ENCODE measurements at regions not wholly inside any gene's neighbourhood (a gene's known extent, or its start where the extent isn't known, plus 50 kb on each side); places are given as distances from the start of the nearest gene placed in this dataset.
"Not testable (repeated sequence)": the region's sequence is repeated elsewhere in the genome, so short reads cannot be mapped to it uniquely, and the experiment has no call there.

DNA sequence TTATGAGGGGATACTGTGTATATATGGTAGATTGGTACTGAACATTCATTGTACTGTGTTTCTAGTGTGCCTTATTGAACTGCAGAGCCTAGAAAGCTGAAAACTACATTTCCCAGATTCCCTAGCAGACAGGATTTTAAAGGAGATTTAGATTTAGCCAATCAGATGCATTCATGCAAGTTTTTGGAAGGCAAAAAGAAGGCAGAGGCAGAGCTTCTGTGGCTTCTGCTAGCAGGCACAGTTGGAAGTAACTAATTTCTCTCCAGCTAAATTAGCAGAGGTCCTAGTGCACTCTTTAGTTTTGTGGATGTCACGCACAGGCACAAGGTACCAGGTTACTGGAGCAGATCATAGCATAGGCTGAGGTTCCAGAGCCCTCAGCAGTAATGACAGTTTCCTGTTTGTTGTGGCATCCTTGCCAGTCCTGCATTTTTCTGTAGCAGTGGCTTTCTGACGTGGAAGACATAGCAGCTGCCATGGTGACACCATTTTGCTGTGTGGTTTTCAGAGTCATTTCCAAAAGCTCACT is 83.7 kb upstream of the CCDC71L start:
- DNase-seq = no peak

DNA sequence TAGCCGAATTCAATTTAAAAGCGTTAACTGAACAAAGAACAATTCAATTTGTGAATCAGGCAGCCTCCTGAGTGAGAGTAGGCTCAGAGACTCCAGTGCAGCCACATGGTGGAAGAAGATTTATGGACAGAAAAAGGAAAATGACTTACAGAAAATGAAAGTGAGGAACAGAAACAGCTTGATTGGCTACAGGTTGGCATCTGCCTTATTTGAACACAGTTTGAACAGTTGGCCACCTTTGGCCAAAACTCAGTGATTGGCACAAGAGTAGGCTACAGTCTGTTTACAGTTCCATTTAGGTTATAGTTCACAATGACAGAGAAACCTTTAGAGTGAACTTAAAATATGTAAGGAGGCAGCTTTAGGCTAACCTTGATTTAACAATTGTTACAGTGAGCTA is 86.3 kb upstream of the CCDC71L start:
- DNase-seq; intact Hi-C loops (cut with DNase I): not testable (repeated sequence)

More for the DNA sequence above, 83.7 kb upstream of the CCDC71L start:
- intact Hi-C loops (cut with DNase I) = no loop called here

DNA sequence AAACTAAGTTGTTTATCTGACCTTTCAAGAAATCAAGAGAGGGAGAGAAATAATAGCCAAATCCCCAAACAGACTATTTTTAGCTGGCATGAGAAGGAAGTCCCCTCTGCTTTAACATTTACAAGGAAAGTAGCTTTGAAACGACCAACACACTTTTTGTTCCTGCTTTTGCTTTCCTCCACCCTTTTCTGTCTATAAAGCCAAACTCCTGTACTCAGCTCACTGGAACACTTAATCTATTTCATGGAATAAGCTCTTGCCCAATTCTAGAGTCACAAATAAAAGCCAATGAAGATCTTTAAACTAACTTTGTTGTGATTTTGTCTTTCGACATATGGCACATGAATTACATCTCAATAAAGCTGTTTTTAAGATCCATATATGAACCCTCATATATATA is 86.8 kb upstream of the CCDC71L start:
- intact Hi-C loops (cut with DNase I) = no loop called here
- no peak for DNase-seq

DNA sequence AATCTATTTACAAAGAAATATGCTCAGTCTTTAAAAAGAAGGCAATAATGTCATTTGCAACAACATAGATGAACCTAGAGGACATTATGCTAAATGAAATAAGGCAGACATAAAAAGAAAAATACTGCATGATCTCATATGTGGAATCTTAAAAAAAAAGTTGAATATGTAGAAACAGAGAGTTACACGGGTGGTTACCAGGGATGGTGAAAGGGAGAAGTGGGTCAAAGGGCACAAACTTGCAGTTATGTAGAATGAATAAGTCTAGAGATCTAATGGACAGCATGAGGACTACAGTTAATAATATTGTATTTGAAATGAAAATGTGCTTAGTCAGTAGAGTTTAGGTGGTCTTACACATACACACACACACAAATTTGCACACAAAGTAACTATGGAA is 88.2 kb upstream of the CCDC71L start:
- intact Hi-C loops (cut with DNase I) = no loop called here
- DNase-seq = no peak

DNA sequence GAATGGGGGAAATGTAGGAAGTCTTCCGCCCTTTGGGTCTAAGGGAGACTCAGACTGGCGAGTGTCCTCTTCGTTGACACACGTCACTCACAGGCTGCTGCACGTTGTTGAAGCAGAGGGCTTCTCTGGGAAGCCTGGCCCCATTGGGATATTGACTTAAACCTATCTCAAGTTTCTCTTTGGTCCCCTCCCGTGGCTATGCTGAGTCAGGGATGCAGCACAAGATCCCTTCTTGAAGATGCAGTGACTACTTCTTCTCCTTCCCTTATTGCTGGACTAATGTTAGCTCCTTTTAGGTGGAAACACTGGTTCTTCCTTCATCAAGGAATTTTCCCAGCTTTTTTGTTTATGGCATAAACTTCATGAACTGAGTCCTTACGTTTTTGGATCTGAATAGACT is 89.8 kb upstream of the CCDC71L start:
- no peak for DNase-seq
- intact Hi-C loops (cut with DNase I) = no loop called here

DNA sequence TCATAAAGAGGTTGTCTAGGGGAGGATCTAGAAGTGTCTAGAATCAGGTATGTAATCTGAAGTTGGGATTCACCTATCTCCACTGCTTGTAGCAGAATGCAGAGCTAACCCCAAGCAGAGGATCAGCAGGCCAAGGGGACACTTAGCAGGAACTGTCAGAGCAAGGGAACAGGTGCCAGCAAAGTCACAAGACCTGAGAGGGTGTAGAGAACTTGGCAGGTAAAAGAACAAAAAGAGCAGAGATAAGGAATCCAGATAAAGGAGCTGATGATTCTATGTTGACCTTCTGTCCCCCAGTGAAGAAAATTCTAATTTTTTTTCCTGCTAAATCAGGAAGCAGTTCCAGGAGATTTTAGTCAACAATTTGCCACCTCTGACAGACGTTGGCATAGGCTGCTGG is 91.4 kb upstream of the CCDC71L start:
- intact Hi-C loops (cut with DNase I) = no loop called here
- no peak for DNase-seq

DNA sequence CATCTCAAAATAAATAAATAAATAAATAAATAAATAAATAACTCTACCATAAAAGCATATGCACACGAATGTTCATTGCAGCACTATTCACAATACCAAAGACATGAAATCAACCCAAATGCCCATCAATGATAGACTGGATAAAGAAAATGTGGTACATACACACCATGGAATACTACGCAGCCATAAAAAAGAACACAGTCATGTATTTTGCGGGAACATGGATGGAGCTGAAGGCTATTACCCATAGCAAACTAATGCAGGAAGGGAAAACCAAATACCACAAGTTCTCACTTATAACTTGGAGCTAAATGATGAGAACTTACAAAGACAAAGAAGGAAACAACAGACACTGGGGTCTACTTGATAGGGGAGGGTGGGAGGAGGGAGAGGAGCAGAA is 94.1 kb upstream of the CCDC71L start:
- intact Hi-C loops (cut with DNase I); DNase-seq: not testable (repeated sequence)

DNA sequence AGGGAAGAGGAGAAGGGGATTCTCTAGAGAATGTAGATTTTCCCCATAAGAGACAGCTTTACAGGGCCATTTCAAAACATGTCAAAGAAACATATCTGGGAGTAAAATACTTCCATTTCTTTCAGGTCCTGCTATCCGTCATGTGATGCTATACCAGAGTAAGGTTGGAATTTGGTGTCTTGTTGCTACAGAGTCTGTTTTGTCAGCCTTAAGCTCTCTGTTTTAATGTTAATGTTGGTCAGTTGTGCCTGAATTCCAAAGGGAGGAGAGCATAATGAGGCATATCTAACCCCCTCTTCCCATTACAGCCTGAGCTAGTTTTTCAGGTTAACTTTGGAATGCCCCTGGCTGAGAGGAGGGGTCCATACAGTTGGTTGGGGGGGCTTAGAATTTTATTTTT is 94.7 kb upstream of the CCDC71L start:
- intact Hi-C loops (cut with DNase I) = no loop called here
- no peak for DNase-seq

DNA sequence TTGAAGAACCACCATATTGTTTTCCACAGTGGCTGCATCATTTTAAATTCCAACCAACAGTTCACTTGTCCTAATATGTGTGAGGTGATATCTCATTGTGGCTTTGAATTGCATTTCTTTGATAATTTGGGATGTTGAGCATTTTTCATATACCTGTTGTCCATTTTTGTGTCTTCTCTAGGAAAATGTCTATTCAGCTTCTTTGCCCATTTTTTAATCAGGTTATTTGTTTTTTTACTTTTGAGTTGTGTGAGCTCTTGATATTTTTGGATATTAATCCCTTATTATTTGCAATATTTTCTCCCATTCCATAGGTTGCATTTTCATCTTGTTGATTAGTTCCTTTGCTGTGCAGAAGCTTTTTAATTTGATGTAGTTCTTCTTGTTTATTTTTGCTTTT is 95.1 kb upstream of the CCDC71L start:
- intact Hi-C loops (cut with DNase I) = no loop called here
- no peak for DNase-seq

DNA sequence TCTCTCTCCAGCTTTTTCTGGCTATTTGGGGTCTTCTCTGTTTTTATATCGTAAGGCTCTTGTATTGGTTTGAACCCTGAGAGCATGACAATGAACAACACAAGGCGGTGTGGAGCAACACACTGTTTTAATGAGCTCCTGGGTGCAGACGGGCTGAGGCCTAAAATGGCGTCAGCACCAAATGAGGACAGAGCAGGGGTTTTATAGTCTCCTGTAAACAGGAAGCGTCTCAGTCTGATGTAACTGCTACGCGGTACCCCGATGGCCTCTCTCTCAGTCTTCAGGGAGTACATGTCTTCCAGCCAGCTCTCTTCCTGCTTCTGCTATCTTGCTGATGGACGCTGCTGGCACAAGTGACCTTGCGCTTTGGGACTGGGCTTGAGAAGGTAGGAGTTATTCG is 95.9 kb upstream of the CCDC71L start:
- intact Hi-C loops (cut with DNase I) = no loop called here
- no peak for DNase-seq

DNA sequence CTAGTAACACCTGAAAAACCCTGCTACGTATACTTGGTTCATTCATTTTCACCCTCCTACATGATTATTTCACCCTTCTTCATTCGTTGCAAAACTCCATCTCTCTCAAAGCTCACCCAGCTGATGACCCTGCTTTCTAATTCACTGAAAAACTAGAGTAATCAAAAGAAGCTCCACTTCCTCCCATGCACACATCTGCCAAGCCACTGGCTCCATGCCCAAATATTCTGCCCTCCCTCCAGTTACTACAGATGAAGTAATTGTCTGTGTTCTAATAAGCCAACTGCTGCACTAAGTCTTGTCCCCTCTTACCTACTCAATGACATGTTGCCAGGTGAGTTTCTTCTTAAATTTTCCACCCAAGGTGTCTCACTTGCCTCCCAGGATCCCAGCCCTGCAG is 96.9 kb upstream of the CCDC71L start:
- peak in 2 of 42 donors; percentile 5 to 14 for DNase-seq
- intact Hi-C loops (cut with DNase I) = no loop called here

DNA sequence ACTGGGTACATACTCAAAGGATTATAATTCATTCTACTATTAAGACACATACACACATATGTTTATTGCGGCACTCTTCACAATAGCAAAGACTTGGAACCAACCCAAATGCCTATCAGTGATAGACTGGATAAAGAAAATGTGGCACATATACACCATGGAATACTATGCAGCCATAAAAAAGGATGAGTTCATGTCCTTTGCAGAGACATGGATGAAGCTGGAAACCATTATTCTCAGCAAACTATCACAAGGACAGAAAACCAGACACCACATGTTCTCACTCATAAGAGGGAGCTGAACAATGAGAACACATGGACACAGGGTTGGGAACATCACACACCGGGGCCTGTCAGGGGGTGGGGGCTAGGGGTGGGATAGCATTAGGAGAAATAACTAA is 101.9 kb upstream of the CCDC71L start:
- DNase-seq; intact Hi-C loops (cut with DNase I): not testable (repeated sequence)

DNA sequence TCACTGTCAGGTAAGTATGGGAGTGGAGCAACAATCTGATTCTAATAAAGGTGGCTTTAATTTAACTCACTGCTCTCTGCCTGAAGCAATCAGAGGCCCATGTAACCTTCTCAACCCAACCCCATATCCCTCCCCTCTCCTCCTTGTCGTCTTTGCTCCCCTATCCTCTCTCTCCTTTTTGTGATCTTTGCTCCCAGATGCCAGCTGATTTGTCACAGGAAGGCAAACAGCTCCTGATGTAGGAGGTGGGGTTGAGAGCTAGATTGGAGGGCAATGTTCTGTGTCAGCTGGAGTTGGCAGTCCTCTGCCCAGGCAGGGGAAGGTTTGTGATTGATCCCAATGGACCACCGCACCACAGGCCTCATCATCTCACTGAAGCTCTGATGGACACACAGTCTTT is 101.4 kb upstream of the PIK3CG start:
- intact Hi-C loops (cut with DNase I) = no loop called here
- no peak for DNase-seq

DNA sequence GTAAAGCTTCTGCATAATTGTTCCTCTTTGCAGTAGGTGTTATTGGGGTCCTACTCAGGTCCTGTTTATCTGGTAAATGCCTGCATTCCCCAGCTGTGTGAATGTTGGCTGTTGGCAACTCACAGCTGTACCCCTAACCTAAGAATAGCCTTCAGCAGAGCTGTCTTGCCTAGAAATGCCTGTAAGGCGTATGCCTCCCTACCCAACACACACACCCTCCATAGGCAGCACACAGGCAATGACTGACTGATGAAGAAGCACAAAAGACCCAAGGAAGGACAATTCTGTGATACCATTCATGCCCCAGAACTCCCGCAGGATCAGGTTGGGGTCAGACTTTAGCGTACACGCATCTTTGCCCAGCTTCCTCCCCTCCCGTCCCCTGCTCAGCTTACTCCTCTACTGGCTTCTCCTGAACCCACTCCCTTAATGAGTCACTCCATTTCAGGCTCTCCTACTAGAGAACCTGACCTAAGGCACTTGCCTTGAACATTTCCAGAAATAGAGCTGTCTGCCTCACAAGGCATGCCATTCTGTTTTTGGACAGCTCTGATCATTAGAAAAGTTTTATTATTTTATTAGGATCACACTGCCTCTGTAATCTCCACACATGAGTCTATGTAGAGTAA is 99.2 kb upstream of the PIK3CG start:
- intact Hi-C loops (cut with DNase I) = no loop called here
- no peak for DNase-seq

DNA sequence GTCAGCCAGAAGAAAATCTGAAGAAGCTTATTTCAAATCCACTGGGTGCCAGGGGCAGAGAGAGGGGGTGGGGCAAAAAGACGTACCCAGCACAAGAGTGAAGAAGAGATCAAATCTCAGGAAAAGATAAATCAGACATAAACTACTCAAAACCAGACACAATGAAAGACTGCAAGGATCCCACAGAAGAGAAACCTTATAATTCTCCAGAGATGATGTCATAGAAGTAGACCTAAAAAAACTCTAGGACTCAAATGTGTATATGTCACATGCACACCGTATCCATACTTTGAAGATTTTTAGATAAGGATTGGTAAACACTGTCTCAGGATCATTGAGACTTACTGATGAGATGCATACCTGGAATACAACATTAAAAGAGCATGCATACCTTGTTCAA is 98.5 kb upstream of the PIK3CG start:
- intact Hi-C loops (cut with DNase I) = no loop called here
- DNase-seq = no peak

DNA sequence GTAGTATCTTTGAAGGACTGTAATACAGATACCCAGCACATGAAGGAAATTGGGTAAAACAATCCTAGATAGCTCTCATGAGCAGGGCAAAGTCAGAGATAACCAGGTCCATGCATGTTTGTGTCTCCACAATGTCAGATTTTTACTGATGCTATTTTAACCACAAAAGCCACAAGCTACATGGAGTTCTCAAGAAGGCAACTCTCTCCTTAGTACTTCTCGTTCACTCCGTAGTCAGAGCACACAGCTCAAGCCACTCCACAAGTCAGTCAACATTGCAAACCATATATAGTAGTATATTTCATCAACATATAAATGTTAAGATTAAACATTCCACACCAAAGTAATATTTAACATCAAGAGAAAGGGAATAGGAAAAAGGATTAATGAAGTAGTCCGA is 98.0 kb upstream of the PIK3CG start:
- intact Hi-C loops (cut with DNase I) = no loop called here

DNA sequence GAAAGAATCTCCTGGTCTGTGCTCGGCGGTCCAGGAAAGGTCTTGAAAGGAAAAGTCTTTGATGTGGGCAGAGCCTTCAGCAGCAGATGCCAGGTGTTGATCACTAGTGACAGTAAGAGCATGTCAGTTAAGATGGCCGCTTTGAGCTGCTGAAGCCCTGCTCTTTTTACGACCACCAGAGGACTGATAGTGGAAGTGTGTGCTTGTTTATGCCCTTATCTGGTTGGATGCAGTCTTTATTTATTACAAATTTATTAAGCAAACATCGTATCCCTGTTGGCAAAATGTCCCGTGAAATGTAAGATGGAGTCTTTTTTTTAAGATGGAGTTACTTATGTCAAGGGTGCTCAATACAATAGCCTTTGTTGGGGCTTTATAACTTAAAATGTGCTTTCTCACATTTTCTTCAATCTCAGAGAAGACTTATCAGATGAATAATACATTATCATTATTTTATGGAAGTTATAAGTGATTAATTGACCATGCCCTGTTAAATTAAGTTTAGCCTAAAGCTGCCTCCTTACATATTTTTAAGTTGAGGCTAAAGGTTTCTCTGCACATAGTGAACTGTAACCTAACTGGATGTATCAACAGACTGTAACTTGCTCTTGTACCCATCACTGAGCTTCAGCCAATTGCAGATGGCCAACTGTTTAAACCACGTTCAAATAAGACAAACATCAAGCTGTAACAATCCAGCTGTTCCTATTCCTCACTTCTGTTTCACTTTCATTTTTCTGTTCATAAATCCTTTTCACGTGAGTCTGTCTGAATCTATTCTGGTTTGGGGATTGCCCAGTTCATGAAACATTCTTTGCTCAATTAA is 97.4 kb upstream of the PIK3CG start:
- no peak for DNase-seq
- intact Hi-C loops (cut with DNase I) = no loop called here

More for the DNA sequence above, 98.0 kb upstream of the PIK3CG start:
- no peak for DNase-seq

DNA sequence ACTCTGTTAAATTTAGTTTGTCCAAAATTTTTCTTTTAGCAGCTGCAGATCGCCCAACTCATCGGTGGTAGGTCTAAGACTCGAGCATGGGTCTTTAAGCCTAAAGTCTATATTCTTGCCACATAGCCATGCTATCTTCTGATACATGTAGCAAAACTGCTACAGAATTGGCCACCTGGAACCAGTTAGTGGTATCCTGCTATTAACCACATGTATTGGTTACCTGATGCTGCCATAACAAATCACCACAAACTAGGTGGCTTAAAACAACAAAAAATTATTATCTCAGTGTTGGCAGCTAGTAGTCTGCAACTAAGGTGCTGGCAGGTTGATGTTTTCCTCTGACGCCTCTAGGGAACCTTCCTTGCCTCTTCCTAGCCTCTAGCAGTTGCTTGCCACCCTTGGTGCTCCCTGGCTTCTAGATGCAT is 96.7 kb upstream of the PIK3CG start:
- intact Hi-C loops (cut with DNase I) = no loop called here
- DNase-seq = no peak

DNA sequence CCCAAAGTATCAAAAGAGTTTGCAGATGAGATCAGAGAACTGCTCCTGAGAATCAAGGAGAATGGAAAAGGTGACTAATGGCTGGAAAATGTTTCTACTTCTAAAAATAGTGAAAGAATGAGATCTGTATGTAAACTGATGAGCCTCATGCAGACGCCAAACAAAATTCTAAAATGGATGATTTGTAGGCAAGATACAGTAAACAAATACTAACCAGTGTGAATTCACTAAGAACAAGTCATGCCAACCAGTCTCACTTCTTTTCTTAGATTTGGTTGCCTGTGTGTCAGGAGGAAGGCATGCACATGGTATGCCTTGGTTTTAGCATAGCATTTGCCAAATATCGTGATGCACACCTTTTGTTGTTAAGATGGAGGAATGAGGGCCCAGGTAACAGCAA is 94.9 kb upstream of the PIK3CG start:
- intact Hi-C loops (cut with DNase I) = no loop called here

DNA sequence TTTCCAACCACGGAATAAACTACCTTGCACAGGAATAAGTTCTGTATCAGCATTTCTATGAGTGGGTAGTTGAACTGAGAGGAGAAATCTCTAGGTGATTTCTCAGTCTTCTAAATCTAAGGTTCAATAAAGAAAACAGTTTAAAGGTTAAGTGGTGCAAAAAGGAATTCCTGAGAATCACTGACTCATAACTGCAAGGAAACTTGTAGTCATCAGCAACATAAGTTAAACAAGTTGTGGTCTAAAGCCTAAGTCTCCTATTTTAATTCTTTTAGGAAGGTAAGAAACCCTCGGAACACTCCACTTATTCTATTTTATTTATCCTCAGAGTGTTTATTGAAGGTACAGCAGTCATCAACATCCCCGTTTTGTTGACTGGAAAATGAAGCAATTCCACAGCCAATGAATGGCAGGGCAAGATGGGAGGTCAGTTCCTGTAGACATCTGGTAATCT is 92.4 kb upstream of the PIK3CG start:
- intact Hi-C loops (cut with DNase I) = no loop called here
- DNase-seq = no peak

More for the DNA sequence above, 94.9 kb upstream of the PIK3CG start:
- DNase-seq = no peak

DNA sequence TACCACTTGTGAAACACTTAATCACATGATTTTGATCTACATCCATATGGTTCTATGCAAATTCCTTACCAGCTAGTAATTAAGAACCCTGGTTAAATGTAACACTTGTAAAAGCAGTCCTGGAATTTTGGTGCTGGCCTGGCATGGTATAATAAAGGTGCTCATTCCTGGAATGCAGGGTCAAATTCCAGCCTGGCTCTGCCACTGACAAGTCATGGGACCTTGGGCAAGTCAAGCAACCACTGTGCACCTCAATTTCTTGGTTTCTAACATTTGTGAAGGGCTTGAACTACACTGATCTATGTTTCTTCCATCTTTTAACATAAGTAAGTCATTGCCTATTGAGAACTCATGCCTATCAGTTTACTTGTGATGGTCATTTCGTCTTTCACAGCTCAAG is 91.9 kb upstream of the PIK3CG start:
- no peak for DNase-seq
- intact Hi-C loops (cut with DNase I) = no loop called here
